Right ventricle myocardium inferior (tissue), 1 donor: ENCODE measurements at regions not wholly inside any gene's neighbourhood (a gene's known extent, or its start where the extent isn't known, plus 50 kb on each side); places are given as distances from the start of the nearest gene placed in this dataset.

Experiments
- ATAC-seq: fragments of 200-7000 bp; cut with Tn5 transposase; one replicate; pipeline ENCODE4 v1.9.1; 2020; ENCODE audit warnings: mild to moderate bottlenecking, moderate library complexity
- DNase-seq: peaks from one replicate; pipeline ENCODE4 v3.0.0; 2021; ENCODE audit errors: missing footprints
- intact Hi-C: fragments of 100-400 bp; cut with DNase I; formaldehyde crosslinking; loops from one replicate; pipeline ENCODE4 v1.11.0; 2022
- donor health status: DM: no; HTN: yes; CAD: no; lungs with severe emphysema.

DNA sequence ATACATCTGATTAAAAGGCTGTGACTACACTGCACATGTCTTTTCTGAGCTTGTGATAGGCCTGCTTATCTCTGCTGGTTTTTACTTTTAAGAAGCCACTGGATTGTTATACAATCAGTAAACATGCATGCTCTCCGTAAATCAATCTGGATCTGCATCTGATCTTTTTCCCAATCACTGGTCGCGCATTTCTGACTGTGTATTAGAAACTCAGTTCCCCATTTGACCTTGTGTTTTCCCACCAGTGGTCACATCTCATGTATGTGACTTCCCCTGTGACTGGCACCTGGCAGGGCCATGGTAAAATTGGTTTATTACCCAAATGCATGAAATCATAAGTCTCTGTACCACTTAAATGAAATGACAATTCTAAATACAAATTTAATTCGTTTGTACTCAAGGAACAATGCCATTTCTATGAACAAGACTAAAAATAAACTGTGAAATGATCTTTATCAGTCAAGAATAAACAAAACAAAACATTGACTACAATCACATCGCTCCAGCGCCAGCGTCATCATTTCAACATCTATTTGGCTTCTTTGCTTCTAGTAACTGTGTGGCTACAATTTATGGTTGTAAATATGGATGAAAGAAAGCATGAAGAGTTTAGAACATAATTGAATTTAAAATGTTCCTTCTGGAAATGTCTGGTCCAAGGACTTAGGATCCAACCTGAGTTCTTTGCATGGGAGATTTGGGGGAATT is 396.6 kb upstream of the TRIB2 start:
- ATAC-seq (no peak), DNase-seq (no peak)
- intact Hi-C loops: no loop called here

DNA sequence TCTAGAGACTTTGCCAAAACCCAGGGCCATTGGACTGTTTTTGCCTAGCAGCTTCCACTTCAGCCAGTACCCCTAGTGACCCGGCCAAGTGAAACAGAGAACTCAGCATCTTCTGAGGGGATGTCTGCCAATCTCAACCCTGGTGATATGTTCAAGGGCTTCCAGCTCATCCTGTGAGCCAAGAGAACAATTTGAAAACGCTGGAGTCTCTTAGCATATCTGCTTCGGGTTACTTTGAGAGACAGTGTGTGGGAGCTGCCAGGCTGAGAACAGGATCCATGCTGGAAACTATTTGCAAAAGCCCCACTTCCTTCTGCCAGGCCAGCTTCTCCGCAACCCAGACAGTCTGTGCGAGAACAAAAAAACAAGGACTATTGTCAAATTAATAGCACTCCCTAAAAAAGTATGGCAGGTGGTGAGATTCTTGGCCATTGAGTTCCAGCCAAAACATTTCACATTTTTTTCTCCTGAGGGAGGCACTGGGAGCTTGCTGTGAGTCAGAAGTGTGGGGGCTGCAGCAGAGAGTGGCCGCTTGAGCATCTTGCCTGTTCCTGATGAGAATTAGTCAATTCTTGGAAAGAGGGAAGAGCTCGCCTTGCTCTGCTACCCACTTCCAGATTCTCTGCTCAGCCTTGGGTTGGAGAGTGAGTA is 395.6 kb upstream of the TRIB2 start:
- no peak for DNase-seq
- intact Hi-C loops: no loop called here
- ATAC-seq: peak; percentile 90

DNA sequence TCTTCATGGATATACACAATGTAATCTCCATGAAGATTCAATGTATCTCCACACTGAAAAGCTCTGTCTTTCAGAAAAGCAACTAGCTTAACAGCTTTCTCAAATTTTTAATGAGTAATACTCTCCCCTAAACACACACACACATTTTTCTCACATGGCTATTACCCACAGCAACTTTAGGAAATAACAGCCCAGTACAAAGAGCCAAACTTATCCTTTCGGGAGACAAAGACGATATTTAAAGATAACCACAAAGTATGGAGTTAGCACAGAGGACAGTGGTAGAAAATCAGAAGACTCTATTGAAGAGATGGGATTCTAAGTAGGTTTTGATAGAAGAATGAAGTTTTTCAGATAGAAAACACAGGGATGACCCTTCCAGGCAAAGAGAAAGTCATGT is 394.9 kb upstream of the TRIB2 start:
- intact Hi-C loops: no loop called here
- no peak for DNase-seq
- ATAC-seq: no peak

DNA sequence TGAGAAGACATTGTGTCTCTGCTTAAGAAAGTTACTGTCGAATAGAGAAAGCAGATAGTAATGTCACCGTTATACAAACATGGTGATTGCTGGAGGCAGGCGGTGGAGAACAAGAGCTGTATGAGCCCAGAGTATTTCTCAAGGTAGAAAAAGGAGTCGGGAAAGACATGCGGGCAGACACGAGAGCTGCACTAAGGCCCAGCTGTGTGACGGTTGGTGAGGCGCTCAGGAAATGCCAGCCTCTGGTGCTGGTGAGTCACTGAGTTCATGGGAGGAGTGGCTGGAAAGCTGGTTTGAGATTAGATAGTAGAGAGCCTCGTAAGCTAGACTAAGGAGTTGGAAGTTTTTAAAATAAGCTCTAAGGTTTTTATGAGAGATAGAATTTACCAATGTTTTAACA is 390.9 kb upstream of the TRIB2 start:
- intact Hi-C loops: loop anchor here (5.0 kb wide), 1 partner anchor 464 kb away; no protein-coding TSS in a partner anchor
- ATAC-seq (no peak), DNase-seq (no peak)

DNA sequence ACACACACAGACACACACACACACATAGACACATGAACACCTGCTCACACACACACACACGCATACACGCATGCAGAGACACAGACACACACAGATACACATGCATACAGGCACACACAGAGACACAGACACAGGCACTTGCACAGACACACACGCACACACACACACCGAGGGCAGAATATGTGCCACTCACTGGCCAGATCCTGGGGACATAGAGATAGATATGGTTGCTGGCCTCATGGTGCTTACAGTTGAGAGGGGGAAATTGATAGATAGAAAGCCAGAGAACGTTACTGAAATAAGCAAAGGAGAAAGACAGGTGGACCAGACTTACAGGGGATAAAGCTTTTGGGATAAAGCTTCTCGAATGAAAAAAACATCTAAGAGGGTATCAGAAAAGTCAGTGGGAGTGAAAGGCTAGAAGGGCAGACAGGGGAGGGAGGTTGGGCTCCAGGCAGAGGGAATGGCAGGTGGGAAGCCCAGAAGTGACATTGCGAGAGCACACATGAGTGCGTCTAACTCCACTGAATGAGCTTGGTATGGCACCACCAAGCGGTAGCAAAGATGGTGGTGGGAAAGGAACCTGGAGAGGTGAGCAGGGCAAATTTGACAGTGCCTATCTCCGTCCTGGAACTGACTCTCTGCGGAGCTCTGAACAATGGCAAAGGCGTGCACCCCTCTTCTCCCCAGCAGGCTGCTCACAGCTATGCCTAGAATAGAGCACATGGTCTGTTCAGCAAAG is 390.1 kb upstream of the TRIB2 start:
- ATAC-seq (peak; percentile 24), DNase-seq (no peak)
- intact Hi-C loops: loop anchor here (5.0 kb wide), 1 partner anchor 464 kb away; no protein-coding TSS in a partner anchor

DNA sequence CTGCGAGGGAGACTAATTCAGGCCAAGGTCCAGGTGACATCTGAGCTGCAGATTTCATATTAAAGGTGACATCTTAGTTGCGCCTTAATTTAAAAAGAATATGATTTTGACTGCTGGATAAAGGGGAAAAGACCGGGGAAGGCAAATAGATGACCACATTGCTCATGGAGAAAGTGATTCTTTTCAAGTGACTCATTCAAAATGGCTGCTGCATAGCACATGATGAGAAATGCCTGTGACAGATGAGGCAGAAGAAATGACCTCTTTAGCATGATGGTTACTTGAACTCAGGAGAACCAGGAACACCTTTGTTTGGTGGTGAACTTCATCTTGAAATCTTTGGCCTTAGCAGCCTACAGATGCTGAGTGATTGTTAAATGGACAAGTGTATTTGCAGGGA is 385.8 kb upstream of the TRIB2 start:
- intact Hi-C loops: no loop called here

DNA sequence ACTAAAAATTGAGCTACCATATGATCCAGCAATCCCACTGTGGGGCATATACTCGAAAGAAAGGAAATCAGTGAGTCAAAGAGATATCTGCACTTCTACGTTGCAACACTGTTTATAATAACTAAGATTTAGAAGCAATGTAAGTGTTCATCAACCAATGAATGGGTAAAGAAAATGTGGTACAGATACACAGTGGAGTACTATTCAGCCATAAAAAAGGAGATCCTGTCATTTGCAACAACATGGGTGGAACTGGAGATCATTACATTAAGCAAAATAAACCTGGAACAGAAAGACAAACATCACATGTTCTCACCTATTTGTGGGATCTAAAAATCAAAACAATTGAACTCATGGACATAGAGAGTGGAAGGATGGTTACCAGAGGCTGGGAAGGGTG is 385.0 kb upstream of the TRIB2 start:
- intact Hi-C loops: no loop called here
- ATAC-seq (no peak), DNase-seq (no peak)

More for the DNA sequence above, 385.8 kb upstream of the TRIB2 start:
- ATAC-seq: no peak
- no peak for DNase-seq

DNA sequence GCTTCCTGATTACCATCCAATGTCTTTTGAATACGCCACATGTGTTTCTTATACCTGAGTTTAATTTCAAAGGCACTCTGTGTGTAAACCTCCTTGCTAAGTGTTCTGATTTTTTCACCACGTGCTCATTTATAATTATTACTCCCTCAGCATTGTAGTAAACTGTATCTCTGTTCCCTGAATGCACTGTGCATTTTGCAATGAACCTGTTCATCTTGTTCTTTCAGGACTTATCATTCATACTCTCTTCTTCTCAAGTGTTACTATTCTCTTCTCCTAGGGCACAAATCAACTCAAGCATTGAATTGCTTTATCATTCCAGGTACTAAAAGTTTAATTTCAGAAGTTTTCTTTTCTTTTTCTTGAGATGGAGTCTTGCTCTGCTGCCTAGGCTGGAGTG is 383.4 kb upstream of the TRIB2 start:
- DNase-seq: no peak
- intact Hi-C loops: no loop called here
- ATAC-seq: no peak

DNA sequence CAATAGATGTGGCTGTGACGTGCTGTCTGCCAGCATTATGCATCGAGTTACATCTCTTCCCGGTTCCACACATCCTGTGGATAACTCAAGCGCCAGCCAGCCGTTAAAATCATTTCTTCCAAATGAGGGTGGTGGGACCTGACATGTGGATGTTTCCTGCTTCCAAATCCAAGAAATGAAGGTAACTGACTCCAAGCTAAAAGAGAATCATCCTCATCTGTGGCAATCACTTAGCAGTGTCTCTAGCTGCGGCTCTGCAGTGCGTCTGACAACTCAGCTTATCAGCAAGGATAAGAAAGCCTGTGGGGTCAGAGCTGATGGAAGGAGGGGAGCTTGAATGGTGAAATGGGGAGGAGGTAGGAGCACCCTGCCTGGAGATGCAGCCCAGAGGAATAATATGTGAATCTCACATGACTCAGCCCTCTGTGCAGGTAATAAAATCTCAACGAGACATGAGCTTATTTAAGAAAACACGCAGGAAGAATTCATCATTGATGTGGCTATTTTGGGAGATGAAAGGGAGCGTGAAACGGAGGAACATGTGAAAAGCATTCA is 382.2 kb upstream of the TRIB2 start:
- DNase-seq (no peak), ATAC-seq (no peak)
- intact Hi-C loops: no loop called here

DNA sequence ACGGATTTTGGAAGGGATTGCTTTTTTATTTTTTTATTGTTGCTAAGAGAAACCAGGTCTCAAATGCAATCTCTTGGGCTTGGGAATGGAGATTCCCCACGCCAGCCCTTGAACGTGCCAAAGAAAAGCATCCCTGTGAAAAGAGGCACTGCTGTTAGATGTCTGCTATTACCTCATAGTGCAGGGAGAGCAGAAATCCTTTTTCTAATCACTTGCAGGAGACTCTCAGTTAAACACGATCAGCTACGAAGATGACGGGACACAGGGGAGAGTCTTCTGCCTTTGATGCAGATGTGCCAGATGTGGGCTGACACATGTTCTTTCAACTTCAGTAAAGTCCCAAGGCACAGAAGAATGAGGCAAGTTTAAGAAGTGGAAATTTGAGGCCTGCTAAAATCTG is 381.6 kb upstream of the TRIB2 start:
- intact Hi-C loops: no loop called here
- ATAC-seq (no peak), DNase-seq (no peak)

DNA sequence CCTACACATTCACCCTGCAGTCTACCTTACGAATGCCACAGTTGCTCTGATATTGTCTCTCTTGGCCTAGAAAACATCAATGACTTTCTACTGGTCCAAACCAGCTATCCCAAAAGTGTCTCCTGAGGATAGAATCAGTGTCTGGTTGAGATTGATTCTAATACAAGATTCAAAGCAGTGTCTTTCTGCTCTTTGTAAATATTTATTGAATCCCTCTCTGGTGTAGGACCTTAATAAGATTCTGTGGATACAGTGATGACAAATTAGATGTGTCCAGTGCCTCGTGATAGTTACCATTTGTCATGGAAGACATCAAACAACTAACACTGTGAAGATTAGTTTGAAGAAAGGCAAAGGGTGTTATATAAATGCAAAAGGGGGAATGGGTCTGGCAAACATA is 380.7 kb upstream of the TRIB2 start:
- intact Hi-C loops: no loop called here
- no peak for ATAC-seq
- DNase-seq: no peak

DNA sequence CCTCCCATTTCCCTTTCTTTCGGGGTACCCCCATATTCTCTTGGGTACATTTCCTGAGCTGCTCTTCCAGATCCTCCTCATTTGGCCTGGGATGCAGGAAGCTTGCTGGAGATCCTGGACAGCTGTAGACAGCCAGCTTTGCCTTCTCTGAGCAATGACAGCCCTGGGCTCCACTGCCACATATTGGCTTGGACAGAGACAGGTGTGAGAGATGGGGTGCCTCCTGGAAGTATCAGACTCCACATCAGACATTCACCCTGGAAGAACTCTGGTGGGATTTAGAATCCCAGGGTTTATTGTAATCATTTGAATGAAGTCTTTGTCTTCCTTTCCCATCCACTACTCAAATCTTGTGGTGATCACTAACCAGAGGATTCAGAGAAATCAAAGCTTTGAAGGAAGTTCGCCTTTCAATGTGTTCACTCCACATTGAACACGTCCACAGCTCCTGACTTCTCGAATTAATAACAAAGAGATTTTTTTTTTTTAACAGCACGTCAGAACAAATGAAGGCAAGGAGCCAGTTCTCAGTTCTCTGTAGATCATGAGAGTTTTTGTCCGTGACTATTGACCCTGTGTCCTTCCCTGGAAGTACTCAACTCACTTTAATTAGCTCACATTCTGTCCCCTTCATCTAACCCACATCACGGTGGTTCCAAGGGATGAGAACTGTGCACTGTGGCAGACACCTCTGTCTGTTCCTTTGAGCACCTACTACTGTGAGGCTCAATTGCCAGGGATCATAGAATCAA is 377.6 kb upstream of the TRIB2 start:
- no peak for ATAC-seq
- DNase-seq: no peak
- intact Hi-C loops: no loop called here

DNA sequence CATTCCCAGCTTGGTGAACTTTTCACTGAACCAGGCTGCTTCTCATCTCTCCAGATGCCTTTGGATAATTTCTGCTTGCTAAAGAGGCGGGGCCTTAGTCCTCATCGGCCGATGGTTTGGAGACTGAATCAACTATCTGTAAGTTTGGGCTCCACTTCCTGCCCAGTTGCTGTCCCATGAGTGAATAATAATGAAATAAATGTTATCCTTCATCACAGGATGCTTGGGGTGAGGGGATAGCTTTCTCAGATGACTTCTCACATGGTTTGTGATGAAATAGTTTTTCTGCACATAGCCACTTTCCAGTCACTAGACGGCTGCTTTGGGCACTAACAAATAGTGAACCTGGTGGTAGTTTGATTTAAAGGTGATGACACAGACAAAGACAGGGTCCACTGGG is 376.6 kb upstream of the TRIB2 start:
- no peak for DNase-seq
- ATAC-seq: no peak
- intact Hi-C loops: no loop called here

DNA sequence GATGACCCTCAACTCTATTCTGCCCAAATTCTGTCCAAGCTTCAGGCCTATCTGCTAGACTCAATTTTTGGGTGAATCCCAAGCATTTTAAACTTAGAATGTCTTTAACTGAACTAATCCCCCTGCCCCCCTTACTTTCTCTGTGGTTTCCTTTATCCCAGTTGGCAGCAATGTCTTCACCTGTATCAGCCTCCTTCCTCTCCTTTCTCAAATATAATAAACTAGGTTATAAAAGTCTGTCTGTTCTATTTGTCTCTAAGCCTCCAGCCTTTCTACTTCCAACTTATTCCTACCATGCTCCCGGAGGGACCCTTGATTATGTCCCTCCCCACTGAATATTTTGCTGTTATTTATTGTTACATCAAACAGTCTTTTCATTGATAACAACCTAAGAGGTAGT is 375.5 kb upstream of the TRIB2 start:
- no peak for DNase-seq
- intact Hi-C loops: no loop called here

DNA sequence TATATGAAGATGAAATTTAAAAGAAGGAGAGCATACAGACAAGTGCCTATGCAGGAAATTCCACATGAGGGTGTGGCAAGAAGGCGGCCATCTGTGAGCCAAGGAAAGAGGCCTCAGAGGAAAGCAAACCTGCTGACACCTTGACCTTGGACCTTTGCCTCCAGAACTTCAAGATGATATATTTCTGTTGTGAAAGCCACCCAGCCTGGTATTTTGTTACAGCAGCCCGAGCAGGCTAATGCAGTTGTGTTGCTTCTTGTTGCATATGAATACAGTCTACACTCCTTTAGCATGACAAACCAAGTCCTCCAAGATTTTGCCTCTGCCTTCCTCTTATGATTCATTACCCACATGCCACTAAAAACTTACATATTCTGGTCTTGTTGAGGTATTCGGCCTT is 374.8 kb upstream of the TRIB2 start:
- no peak for ATAC-seq
- DNase-seq: no peak
- intact Hi-C loops: no loop called here

More for the DNA sequence above, 375.5 kb upstream of the TRIB2 start:
- ATAC-seq: no peak

DNA sequence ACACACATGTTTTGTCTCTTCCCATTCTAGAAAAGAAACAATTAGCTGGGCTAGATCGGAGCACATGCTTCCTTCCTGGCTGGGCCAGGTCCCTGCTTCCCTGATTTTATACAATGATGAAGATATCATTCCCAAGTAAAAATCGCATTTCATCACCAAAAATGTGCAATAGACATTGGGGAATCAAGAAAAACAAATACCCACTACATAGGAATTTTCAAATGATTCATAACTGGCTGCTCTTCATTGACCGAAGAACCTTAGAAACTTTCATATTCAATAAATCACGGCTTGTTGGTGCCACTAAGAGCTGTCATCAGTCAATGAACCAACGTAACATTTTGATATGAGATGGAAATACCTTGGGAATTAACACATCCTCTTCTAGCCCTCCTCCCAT is 373.6 kb upstream of the TRIB2 start:
- no peak for ATAC-seq

DNA sequence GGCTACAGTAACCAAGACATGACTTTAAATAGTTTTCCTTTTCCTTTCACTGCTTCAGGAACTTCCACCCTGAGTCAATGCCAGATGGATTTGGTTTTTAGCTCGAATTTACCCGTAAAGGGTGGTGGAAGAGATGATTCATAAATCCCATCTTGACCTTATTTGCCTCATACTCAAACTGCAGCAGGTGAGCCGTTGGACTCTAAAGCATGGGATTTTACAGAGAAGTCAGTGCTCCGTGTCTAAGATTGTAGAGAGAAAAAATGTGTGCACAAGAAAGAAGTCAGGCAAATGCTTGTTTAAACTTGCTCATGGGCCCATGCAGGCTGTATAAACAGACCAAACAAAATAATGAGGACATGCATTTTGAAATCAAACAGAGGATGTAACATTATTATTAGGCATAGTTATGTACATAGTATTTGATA is 369.7 kb upstream of the TRIB2 start:
- DNase-seq: no peak
- no peak for ATAC-seq
- intact Hi-C loops: no loop called here

More for the DNA sequence above, 373.6 kb upstream of the TRIB2 start:
- intact Hi-C loops: no loop called here
- no peak for DNase-seq

DNA sequence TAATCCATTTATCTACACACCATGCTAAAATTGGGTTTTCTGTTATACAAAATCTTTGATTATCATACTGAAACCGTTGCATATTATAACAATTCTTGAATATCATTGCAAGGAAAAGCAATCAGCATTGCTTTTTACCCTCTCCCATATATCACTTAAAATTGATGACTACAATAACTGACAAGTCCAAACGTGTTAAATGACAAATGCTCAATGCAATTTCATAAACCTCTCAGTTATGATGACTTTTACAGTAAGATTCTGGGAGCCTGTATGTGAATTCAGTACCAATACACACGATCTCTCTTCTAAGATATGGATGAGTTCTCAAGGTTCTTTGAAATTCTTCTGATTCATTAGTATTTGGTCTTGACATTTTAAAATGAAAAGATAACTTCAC is 368.5 kb upstream of the TRIB2 start:
- intact Hi-C loops: no loop called here
- ATAC-seq (no peak), DNase-seq (no peak)

DNA sequence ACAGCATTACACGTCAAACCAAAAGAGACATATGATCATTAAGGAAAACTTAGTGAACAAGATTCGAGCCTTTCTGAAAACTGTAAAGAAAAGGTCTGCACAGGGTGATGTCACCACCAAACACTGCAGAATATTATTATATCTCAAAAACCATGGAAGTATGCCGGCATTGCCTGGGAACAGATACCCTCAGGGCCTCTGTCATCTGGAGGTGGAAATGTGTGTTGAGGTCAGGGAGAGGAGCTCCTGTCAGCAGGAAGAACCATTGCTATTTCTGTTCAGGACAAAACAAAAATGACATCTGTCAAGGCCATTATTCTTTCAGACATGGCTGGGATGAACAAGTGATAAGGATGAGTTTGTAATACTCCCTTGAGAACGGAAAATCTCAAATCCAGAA is 365.9 kb upstream of the TRIB2 start:
- ATAC-seq (no peak), DNase-seq (no peak)
- intact Hi-C loops: no loop called here
